H9 (cell line): ENCODE measurements at regions not wholly inside any gene's neighbourhood (a gene's known extent, or its start where the extent isn't known, plus 50 kb on each side); places are given as distances from the start of the nearest gene placed in this dataset.

ENCODE experiments used
- DNase-seq: peaks from one replicate; pipeline ENCODE4 v3.0.0-alpha.2; 2017
- H2AFZ ChIP-seq: one replicate; pipeline ENCODE4 v1.6.1; 2013; ENCODE audit warnings: mild to moderate bottlenecking, low read length, control low read depth, moderate library complexity
- H2AK5ac ChIP-seq: 2 replicates; pipeline ENCODE4 v1.6.1; 2013; ENCODE audit warnings: low read length, control low read depth, mixed read lengths; ENCODE audit not compliant: insufficient read length
- H2BK120ac ChIP-seq: one replicate; pipeline ENCODE4 v1.6.1; 2013; ENCODE audit warnings: low read depth, mild to moderate bottlenecking, low read length, control low read depth, inconsistent platforms; ENCODE audit not compliant: poor library complexity, severe bottlenecking
- H2BK12ac ChIP-seq: 2 replicates; pipeline ENCODE4 v1.6.1; 2013; ENCODE audit warnings: low read length, control low read depth, mixed read lengths, low read depth; ENCODE audit not compliant: insufficient read length
- H2BK15ac ChIP-seq: 2 replicates; pipeline ENCODE4 v1.6.1; 2013; ENCODE audit warnings: low read depth, low read length, control low read depth
- H2BK20ac ChIP-seq: one replicate; pipeline ENCODE4 v1.6.1; 2013; ENCODE audit warnings: low read depth, mild to moderate bottlenecking, low read length, control low read depth, inconsistent platforms; ENCODE audit not compliant: poor library complexity, severe bottlenecking
- H2BK5ac ChIP-seq: 2 replicates; pipeline ENCODE4 v1.6.1; 2013; ENCODE audit warnings: low read length, control low read depth, mixed read lengths; ENCODE audit not compliant: insufficient read length
- H3K14ac ChIP-seq: 2 replicates; pipeline ENCODE4 v1.6.1; 2013; ENCODE audit warnings: low read length, control low read depth; ENCODE audit not compliant: insufficient read depth
- H3K18ac ChIP-seq: 2 replicates; pipeline ENCODE4 v1.6.1; 2013; ENCODE audit warnings: low read depth, mild to moderate bottlenecking, mixed read lengths, low read length, control low read depth; ENCODE audit not compliant: insufficient read length
- H3K23ac ChIP-seq: 2 replicates; pipeline ENCODE4 v1.6.1; 2013; ENCODE audit warnings: low read length, control low read depth, mixed read lengths, low read depth; ENCODE audit not compliant: insufficient read length
- H3K23me2 ChIP-seq: 2 replicates; pipeline ENCODE4 v1.6.1; 2013; ENCODE audit warnings: low read depth, mild to moderate bottlenecking, mixed read lengths, low read length, control low read depth; ENCODE audit not compliant: insufficient read length, poor library complexity, severe bottlenecking
- H3K27ac ChIP-seq: 2 replicates; pipeline ENCODE4 v1.5.1; 2013; ENCODE audit warnings: low read length, control low read depth, mixed read lengths, low read depth; ENCODE audit not compliant: insufficient read length
- H3K27me3 ChIP-seq: 2 replicates; pipeline ENCODE4 v1.6.1; 2013; ENCODE audit warnings: low read length, control low read depth, inconsistent platforms; ENCODE audit not compliant: insufficient read depth
- H3K4ac ChIP-seq: 2 replicates; pipeline ENCODE4 v1.6.1; 2013; ENCODE audit warnings: low read depth, mild to moderate bottlenecking, control low read depth, inconsistent platforms, low read length, moderate library complexity
- H3K4me1 ChIP-seq: 2 replicates; pipeline ENCODE4 v1.6.1; 2013; ENCODE audit warnings: low read length, control low read depth, inconsistent platforms; ENCODE audit not compliant: insufficient read depth
- H3K4me2 ChIP-seq: 2 replicates; pipeline ENCODE4 v1.6.1; 2013; ENCODE audit warnings: low read length, control low read depth, mixed read lengths; ENCODE audit not compliant: insufficient read length, insufficient read depth
- H3K56ac ChIP-seq: 2 replicates; pipeline ENCODE4 v1.6.1; 2013; ENCODE audit warnings: low read depth, mild to moderate bottlenecking, mixed read lengths, low read length, control low read depth; ENCODE audit not compliant: insufficient read length
- H3K79me1 ChIP-seq: 2 replicates; pipeline ENCODE4 v1.6.1; 2013; ENCODE audit warnings: low read depth, mild to moderate bottlenecking, moderate library complexity, low read length, control low read depth, inconsistent platforms; ENCODE audit not compliant: insufficient read depth, poor library complexity, severe bottlenecking
- H3K79me2 ChIP-seq: 2 replicates; pipeline ENCODE4 v1.6.1; 2013; ENCODE audit warnings: low read length, control low read depth, inconsistent platforms; ENCODE audit not compliant: insufficient read depth
- H3K9ac ChIP-seq: 2 replicates; pipeline ENCODE4 v1.6.1; 2013; ENCODE audit warnings: low read length, control low read depth, mixed read lengths; ENCODE audit not compliant: insufficient read length; ENCODE audit errors: extremely low read depth
- H3K9me3 ChIP-seq: one replicate; pipeline ENCODE4 v1.6.1; 2013; ENCODE audit warnings: low read depth, low read length, inconsistent platforms; ENCODE audit not compliant: control insufficient read depth
- H3T11ph ChIP-seq: one replicate; pipeline ENCODE4 v1.6.1; 2013; ENCODE audit warnings: mild to moderate bottlenecking, low read length, control low read depth, inconsistent platforms
- H4K20me1 ChIP-seq: one replicate; pipeline ENCODE4 v1.6.1; 2013; ENCODE audit not compliant: control insufficient read depth, insufficient read length, insufficient read depth
- H4K5ac ChIP-seq: 2 replicates; pipeline ENCODE4 v1.6.1; 2013; ENCODE audit warnings: low read depth, mild to moderate bottlenecking, mixed read lengths, low read length, control low read depth; ENCODE audit not compliant: insufficient read length
- H4K8ac ChIP-seq: replicated peaks from 2 replicates; pipeline ENCODE4 v1.6.1; 2013; ENCODE audit warnings: low read length, control low read depth, mixed read lengths, low read depth; ENCODE audit not compliant: insufficient read length
- H4K91ac ChIP-seq: 2 replicates; pipeline ENCODE4 v1.6.1; 2013; ENCODE audit warnings: low read depth, mild to moderate bottlenecking, moderate library complexity, mixed read lengths, low read length, control low read depth; ENCODE audit not compliant: insufficient read length
- H3K27ac Mint-ChIP-seq, 3 experiments: 2 replicates in 2 of 3; 3 replicates in 1 of 3; pipeline ENCODE4 v1.8.0; 2020 to 2021; ENCODE audit warnings: mixed read lengths in 3 of 3, mild to moderate bottlenecking in 1 of 3, moderate library complexity in 1 of 3
- H3K27me3 Mint-ChIP-seq: 2 replicates; pipeline ENCODE4 v1.8.0; 2021; ENCODE audit warnings: low read depth, mild to moderate bottlenecking, moderate library complexity, mixed read lengths
- H3K36me3 Mint-ChIP-seq, 3 experiments: 2 replicates in 2 of 3; 3 replicates in 1 of 3; pipeline ENCODE4 v1.8.0; 2020 to 2021; ENCODE audit warnings: low read depth in 3 of 3, mixed read lengths in 3 of 3; ENCODE audit not compliant: insufficient read depth in 1 of 3
- H3K4me1 Mint-ChIP-seq, 2 experiments: 2 replicates each; pipeline ENCODE4 v1.8.0; 2020; ENCODE audit warnings: mixed read lengths in 2 of 2
- H3K4me3 Mint-ChIP-seq, 2 experiments: 2 replicates in 1 of 2; 3 replicates in 1 of 2; pipeline ENCODE4 v1.8.0; 2020 to 2021; ENCODE audit warnings: mild to moderate bottlenecking in 2 of 2, mixed read lengths in 2 of 2, moderate library complexity in 1 of 2
- H3K9me3 Mint-ChIP-seq, 2 experiments: 2 replicates in 1 of 2; 3 replicates in 1 of 2; pipeline ENCODE4 v1.8.0; 2020; ENCODE audit warnings: mild to moderate bottlenecking in 2 of 2, mixed read lengths in 2 of 2, moderate library complexity in 1 of 2
- CTCF ChIP-seq: fragments of 200-600 bp; sonication (generic); conservative IDR thresholded peaks from 3 replicates; pipeline ENCODE4 v1.8.0; 2021; ENCODE audit warnings: antibody characterized with exemption, mild to moderate bottlenecking

- H4K91ac ChIP-seq = no peak overlapping the region
- H3K4me2 ChIP-seq = no peak overlapping the region
- no peak overlapping the region for H4K8ac ChIP-seq
- no peaks in the 10 kb centered on the region for H4K20me1 ChIP-seq
- Mint-ChIP-seq H3K27me3 (no peaks in the 10 kb centered on the region), H3K9me3 (peaks cover 0 to 2% of the 10 kb centered on the region in 2 experiments; a peak in 1 of 5 replicates), H3K4me1 (peaks cover 3 to 9% of the 10 kb centered on the region in 2 experiments; a peak in 3 of 4 replicates), H3K36me3 (peaks cover 0 to 4% (median 0%) of the 10 kb centered on the region in 3 experiments; a peak in 1 of 7 replicates), H3K27ac (no peak overlapping the region), H3K4me3 (no peak overlapping the region)
- no peak overlapping the region for H3K23ac ChIP-seq
- H3K9me3 ChIP-seq = no peaks in the 10 kb centered on the region
- no peak for TF ChIP-seq CTCF
- H3K18ac ChIP-seq = no peak overlapping the region
- no peak overlapping the region for H3K14ac ChIP-seq
- no peak overlapping the region for H3K9ac ChIP-seq
- no peaks in the 10 kb centered on the region for H3K4me1 ChIP-seq
- H3K79me1 ChIP-seq = no peaks in the 10 kb centered on the region
- H3K27ac ChIP-seq = no peak overlapping the region
- H3K23me2 ChIP-seq = no peaks in the 10 kb centered on the region
- no peak overlapping the region for H2AK5ac ChIP-seq
- H2BK12ac ChIP-seq = no peak overlapping the region
- H2BK15ac ChIP-seq = no peak overlapping the region
- no peak overlapping the region for H2BK20ac ChIP-seq
- H3T11ph ChIP-seq = no peak overlapping the region
- no peak overlapping the region for H2BK120ac ChIP-seq
- H2BK5ac ChIP-seq = no peak overlapping the region
- no peak for DNase-seq
- no peak overlapping the region for H3K56ac ChIP-seq
- H4K5ac ChIP-seq = no peak overlapping the region
- no peaks in the 10 kb centered on the region for H3K27me3 ChIP-seq
- H3K79me2 ChIP-seq = no peaks in the 10 kb centered on the region
- no peak overlapping the region for H3K4ac ChIP-seq
- H2AFZ ChIP-seq = no peak overlapping the region
Observed at GRCh38 chr15:47975427-47975826, 145.4 kb upstream of the SLC24A5 start.
